ELF-1 (cell line): ENCODE measurements at regions not wholly inside any gene's neighbourhood (a gene's known extent, or its start where the extent isn't known, plus 50 kb on each side); places are given as distances from the start of the nearest gene placed in this dataset.

ENCODE experiments used
- DNase-seq: peaks from one replicate; pipeline ENCODE4 v3.0.0-alpha.2; 2016; ENCODE audit warnings: low read depth, low spot score

- no peak for DNase-seq
Observed at GRCh38 chr2:42858140-42859005, 66.0 kb upstream of the HAAO start.

DNA sequence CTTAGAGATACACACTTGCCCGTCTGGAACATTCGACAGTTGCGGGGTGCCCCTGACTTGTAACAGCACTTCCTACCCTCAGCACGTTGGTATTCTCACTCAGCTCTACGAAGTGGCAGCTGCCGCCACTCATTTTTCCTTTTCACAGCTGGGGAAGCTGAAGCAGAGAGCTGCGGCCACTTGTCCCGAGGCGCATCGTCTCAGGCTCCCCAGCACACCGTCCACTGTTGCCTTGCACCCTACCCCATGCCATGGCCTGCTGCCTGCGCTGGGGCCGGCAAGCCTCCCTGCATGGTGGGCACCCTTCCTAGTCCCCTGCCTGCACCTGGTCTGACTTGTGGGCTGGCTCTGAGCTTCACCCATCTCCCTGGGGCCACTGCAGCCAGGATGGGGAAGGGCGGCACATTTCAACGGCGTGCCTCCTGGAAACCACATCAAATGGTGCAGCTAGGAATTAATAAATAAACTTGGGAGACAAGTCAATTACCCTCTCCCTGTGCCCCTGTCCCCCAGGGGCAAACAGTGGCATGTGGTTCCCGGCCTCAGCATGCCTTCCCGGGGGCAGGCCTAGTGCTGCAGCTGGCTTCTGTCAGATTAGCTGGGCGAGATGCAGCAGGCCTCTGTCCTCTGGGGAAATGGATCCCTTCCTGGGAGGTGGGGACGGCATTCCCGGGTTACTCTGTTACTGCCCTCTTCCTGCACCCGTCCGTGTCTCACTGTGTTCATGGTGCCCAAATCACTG is 64.7 kb upstream of the HAAO start:
- DNase-seq, result peak; percentile 65

GRCh38 chr2:42856106-42856860 is 63.9 kb upstream of the HAAO start:
- DNase-seq, result no peak

DNA sequence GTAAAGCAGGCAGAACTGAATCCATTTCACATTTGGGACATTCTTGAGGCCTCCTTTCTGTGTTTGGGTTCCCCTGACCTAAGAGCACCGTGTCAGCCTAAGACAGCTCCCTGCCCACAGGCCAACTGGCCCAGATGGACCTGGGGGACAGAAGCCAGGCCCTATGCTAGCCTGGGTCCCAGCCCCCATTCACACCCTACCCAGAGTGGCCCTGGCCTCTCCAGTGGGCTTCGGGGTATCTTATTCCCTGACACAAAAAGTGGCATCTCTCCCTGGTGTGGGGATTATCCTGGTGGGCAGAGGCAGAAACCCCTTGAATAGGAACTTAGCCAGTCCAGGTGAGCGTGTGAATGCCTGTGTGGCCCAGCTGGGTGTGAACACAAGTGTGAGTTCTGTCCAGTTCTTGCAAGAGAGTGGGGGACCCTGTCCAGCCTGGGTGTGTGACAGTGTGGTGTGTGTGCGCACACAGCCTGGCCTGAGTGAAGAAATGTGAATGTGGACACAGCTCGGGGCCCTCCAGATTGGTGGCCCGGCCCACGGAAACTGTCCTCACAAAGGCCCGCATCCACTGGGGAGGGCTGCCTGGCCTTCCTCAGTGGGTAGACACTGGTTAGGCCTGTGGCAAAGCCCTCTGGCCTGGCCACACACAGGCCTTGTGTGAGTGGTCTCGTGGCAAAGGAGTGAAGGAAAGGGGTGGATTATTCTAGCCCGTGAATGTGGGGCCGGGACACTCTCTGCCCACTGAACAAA is 63.0 kb upstream of the HAAO start:
- DNase-seq, result no peak

GRCh38 chr2:42854207-42854818 is 61.9 kb upstream of the HAAO start:
- DNase-seq, result peak; percentile 64

DNA sequence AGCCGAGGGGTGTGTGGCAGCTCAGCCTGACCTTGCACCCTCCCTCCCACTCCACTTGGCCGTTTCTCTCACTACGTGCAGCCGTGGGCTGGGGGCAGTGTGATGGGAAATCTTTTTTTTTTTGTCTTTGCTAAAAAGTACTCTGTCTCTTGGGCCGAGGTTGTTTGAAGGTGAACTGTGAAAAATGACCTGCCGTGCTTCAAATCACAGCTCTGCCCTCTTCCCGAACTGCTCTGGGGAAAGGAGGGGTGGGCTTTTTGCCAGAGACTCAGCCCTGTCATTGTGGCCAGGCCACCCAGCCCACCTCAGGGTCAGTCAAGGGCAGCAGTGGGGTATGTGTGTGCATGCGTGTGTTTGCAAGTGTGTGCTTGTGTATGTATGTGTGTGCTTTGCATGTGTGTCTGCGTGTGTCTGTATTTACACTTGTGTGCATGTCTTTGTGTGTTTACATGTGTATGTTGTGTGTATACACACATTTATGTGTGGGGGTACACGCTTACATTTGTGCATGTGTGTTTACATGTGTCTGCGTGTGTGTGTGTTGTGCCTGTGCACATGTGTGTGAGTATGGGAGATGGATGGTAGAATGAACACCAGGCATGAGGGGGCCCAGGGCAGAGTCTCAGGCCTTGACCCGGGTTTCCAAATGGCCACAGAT is 61.3 kb upstream of the HAAO start:
- no peak for DNase-seq

- no peak for DNase-seq
Observed at GRCh38 chr2:42852798-42853197, 60.4 kb upstream of the HAAO start.

DNA sequence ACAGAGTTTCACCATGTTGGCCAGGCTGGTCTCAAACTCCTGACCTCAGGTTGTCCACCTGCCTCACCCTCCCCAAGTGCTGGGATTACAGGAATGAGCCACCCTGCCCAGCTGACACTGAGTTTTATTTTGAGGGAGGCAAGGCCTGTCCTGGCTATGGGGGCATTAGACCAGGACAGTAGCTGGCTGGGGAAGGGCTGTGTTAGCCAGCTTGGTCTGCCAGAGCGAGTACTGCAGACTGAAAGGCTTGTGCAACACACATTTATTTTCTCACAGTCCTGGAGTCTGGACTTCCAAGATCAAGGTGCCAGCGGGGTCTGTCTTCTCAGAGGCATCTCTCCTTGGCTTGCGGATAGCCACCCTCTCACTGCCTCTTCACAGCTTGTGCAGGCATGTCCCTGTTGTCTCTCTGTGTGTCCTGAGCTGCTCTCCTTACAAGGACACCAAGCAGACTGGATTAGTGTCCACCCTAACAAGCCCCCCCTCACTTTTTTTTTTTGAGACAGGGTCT is 59.4 kb upstream of the HAAO start:
- no peak for DNase-seq

DNA sequence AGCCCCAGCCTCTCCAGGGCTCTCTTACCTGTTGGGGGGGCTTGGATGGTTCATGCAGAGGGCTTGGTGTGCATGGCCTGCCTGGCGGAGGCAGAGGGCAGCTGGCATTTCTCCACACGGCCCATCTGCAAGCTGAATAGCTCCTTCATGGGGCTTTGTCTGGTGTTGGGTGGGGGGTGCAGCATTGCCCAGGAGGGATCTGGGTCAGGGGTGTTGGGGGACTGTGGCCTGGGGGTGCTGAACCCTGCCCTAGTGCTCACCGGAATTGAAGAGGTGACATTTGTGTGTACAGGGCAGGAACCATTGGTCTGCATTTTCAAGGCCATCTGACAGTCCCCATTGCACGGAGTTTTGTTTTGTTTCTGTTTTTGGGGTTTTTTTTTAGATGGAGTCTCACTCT is 58.8 kb upstream of the HAAO start:
- DNase-seq, result no peak

DNA sequence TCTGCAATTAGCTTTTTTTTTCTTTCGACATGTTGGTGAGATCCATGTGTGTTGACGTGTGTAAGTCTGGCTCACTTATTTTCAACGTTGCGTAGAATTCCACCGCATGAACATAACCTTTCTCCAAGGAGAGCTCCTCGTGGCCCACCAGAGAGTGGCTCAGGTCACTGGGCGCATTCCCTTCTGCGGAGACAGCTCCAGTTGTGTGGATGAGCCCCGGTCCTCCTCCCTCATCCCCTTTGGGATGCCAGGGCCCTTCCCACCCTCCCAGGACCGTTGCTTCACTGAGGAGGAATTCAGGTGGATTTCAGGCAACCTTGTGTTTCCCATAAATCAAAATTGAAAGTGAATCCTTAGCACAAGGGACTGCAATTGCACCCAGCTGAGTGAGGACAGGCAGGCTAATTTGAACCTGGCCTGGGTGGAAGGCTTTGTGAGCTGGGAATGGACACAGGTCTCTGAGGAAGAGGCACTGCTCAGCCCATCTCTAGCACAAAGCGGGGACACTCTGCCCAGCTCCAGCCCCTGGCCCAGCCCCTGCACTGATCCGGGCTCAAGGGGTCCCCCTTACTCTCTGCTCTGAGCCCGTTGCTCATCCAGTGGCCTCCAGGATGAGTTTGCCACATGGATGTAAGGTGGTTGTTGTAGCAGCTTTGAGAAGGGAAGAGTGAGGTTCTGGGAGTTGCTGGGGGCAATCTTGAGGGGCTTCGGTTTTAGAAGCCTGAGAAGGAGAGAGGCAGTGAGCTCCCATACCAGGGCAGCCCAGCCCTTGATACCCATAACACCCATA is 57.8 kb upstream of the HAAO start:
- no peak for DNase-seq

DNA sequence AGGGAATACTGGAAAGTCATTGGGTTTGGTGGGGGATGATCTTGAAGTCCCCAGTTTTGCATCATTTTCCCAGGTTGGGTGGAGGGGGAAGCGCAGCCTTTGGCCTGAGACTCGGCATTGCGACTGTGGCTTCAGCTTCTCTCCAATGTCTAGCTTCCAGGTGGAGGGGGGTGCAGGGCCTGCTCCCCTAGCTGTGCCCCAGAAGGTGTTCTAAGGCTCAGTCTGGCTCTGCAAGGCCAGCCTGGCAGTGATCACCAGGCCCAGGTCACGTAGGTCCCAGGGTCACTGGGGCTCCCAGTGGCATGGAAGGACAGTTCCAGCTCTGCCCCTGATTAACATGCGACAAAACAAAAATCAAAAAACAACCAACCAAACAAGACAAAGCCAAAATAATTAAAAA is 56.9 kb upstream of the HAAO start:
- DNase-seq, result no peak

GRCh38 chr2:42848726-42849290 is 56.4 kb upstream of the HAAO start:
- DNase-seq, result no peak

- no peak for DNase-seq
Observed at GRCh38 chr2:42848265-42848664, 55.9 kb upstream of the HAAO start.

DNA sequence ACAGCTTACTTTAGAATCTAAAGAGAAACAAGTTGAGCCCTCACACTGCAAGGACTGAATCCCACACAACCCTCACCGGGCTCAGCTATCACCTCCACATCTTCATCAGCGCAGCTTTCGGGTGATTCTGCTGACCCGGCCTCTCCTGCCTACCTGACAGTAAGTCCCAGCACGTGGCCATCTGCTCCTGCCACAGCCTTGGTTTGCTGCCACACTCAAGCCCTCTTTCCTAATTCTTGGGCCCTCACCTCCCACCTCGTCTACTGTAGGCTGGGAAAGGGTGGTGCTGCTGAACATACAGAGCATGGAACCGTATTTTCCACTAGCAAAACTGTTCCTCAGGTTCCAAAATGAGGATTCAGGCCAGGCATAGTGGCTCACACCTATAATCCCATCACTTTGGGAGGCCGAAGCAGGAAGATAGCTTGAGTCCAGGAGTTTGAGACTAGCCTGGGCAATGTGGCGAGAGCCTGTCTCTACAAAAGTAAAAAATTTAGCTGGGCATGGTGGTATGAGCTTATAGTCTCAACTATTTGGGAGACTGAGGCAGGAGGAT is 55.3 kb upstream of the HAAO start:
- no peak for DNase-seq

DNA sequence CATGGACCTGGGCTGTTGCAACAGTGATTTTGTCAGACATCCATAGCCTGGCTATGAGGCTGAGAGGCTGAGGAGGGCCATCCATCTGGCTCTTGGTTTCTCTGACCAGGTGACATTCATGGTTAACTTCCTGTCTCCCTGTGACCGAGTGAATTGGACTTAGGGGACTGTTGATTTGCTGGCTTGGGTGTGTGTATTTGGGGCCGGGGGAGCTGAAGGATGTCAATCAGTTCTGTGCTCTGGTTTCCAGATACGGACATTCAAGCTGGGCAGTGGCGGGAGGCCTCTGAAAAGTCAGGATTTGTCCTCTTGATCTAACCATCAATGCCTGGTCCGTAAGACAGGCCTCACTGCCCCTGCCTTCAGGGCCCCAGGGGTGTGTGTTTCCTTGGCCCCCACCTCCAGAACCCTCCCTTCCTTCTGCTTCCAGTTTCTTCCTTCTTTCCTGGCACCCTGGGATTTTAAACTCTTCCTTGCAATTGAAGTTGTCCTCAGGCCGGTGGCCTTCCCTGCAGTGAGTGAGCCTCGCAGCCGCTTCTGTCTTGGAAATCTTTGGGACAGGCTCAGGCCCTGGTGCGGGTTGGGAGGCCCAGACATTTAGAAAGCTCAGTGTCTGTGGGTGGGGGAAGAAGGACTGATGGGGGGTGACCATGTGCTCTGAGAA is 54.7 kb upstream of the HAAO start:
- DNase-seq, result no peak

DNA sequence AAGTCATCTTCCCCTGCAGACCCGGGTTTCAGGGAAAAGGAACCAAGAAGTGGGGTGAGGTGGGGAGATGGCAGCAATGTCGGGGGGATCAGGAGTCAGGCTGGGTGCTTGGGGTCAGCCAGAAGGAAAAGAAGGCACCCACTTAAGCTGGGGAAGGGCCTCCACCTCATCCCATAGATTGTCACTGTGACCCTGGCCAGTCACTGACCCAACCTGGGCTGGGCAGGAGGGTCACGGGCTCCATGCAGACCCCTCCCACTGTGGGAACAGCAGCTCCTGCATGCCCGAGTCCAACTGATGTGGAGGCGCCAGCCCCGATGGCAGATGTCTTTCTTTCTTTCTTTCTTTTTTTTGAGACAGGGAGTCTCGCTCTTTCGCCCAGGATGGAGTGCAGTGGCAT is 53.6 kb upstream of the HAAO start:
- DNase-seq, result no peak

- DNase-seq, result no peak
Observed at GRCh38 chr2:42844901-42845821, 52.8 kb upstream of the HAAO start.
